ENCODE measurements at regions not wholly inside any gene's neighbourhood (a gene's known extent, or its start where the extent isn't known, plus 50 kb on each side); places are given as distances from the start of the nearest gene placed in this dataset.

DNA sequence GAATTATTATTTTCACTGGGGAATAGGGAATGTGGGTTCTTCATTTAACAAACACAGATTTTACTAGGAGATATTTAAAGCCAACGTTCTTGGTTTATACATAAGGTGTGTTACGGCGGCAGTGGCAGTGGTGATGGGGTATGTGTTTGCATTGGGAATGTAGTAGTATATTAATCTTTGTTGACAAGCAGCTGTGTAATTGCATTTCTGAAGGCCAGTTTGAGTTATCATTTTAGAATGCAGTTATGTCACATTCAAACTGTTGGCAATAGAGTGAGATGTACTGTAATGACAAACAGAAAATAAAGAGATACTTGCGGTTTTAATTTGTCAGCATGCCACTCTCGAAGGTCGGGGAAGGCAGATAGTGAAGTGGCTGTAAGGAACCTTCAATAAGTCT, 628.6 kb upstream of the POM121L12 start:
- TF ChIP-seq EZH2 (IDR thresholded peaks at IDR 0.05; ENCODE audit: insufficient read depth, low read length): no peak
- TF ChIP-seq, protein P1, sequence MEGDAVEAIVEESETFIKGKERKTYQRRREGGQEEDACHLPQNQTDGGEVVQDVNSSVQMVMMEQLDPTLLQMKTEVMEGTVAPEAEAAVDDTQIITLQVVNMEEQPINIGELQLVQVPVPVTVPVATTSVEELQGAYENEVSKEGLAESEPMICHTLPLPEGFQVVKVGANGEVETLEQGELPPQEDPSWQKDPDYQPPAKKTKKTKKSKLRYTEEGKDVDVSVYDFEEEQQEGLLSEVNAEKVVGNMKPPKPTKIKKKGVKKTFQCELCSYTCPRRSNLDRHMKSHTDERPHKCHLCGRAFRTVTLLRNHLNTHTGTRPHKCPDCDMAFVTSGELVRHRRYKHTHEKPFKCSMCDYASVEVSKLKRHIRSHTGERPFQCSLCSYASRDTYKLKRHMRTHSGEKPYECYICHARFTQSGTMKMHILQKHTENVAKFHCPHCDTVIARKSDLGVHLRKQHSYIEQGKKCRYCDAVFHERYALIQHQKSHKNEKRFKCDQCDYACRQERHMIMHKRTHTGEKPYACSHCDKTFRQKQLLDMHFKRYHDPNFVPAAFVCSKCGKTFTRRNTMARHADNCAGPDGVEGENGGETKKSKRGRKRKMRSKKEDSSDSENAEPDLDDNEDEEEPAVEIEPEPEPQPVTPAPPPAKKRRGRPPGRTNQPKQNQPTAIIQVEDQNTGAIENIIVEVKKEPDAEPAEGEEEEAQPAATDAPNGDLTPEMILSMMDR (IDR thresholded peaks at IDR 0.05; ENCODE audit: insufficient read depth, low read depth, low read length): no peak

All from astrocyte (in vitro differentiated cells and primary cell).